ENCODE measurements at regions not wholly inside any gene's neighbourhood (a gene's known extent, or its start where the extent isn't known, plus 50 kb on each side); places are given as distances from the start of the nearest gene placed in this dataset.

GRCh38 chr6:126526547-126526946 is 186.6 kb downstream of the CENPW start:
- TF ChIP-seq CTCF (IDR thresholded peaks at IDR 0.05) (no peak), ZFX (IDR thresholded peaks at IDR 0.05; ENCODE audit: borderline replicate concordance) (no peak)
